Activated T-cell treated with anti-CD3 and anti-CD28 coated beads, Interleukin-2, amount 50 U/mL, for 1 hour (primary cell): ENCODE measurements at regions not wholly inside any gene's neighbourhood (a gene's known extent, or its start where the extent isn't known, plus 50 kb on each side); places are given as distances from the start of the nearest gene placed in this dataset.

Experiments used
- DNase-seq: peaks from one replicate; pipeline ENCODE4 v3.0.0-alpha.2; 2020

GRCh38 chr20:60215816-60216730 lies 257.9 kb downstream of the CDH26 start:
- DNase-seq, result no peak

GRCh38 chr20:60219231-60219630 lies 261.0 kb downstream of the CDH26 start:
- DNase-seq, result no peak

- no peak for DNase-seq
Observed at GRCh38 chr20:60219984-60220562, 261.9 kb downstream of the CDH26 start.

- no peak for DNase-seq
Observed at GRCh38 chr20:60220706-60221105, 262.5 kb downstream of the CDH26 start.

GRCh38 chr20:60221593-60221992 lies 263.4 kb downstream of the CDH26 start:
- DNase-seq, result no peak

GRCh38 chr20:60222497-60222896 lies 264.3 kb downstream of the CDH26 start:
- no peak for DNase-seq

GRCh38 chr20:60223174-60223573 lies 265.0 kb downstream of the CDH26 start:
- no peak for DNase-seq

- DNase-seq, result no peak
Observed at GRCh38 chr20:60224914-60225313, 266.7 kb downstream of the CDH26 start.

GRCh38 chr20:60228255-60228654 lies 270.0 kb downstream of the CDH26 start:
- no peak for DNase-seq

GRCh38 chr20:60232380-60232779 lies 274.2 kb downstream of the CDH26 start:
- DNase-seq, result no peak

GRCh38 chr20:60233018-60233630 lies 274.9 kb downstream of the CDH26 start:
- no peak for DNase-seq

GRCh38 chr20:60236613-60237012 lies 278.4 kb downstream of the CDH26 start:
- DNase-seq, result no peak

GRCh38 chr20:60237981-60238380 lies 279.8 kb downstream of the CDH26 start:
- DNase-seq, result no peak

GRCh38 chr20:60238992-60239660 lies 280.9 kb downstream of the CDH26 start:
- DNase-seq, result no peak

GRCh38 chr20:60239956-60240355 lies 281.7 kb downstream of the CDH26 start:
- no peak for DNase-seq

GRCh38 chr20:60240415-60240814 lies 282.2 kb downstream of the CDH26 start:
- no peak for DNase-seq

- DNase-seq, result no peak
Observed at GRCh38 chr20:60240986-60241385, 282.8 kb downstream of the CDH26 start.

GRCh38 chr20:60242836-60243505 lies 284.7 kb downstream of the CDH26 start:
- no peak for DNase-seq

GRCh38 chr20:60244373-60245146 lies 286.3 kb downstream of the CDH26 start:
- DNase-seq, result no peak

- DNase-seq, result no peak
Observed at GRCh38 chr20:60246751-60247150, 288.5 kb downstream of the CDH26 start.

- no peak for DNase-seq
Observed at GRCh38 chr20:60249436-60249835, 291.2 kb downstream of the CDH26 start.

- DNase-seq, result no peak
Observed at GRCh38 chr20:60250251-60250650, 292.0 kb downstream of the CDH26 start.
